PFSK-1 (cell line): ENCODE measurements at regions not wholly inside any gene's neighbourhood (a gene's known extent, or its start where the extent isn't known, plus 50 kb on each side); places are given as distances from the start of the nearest gene placed in this dataset.

Source experiments
- FOXP2 ChIP-seq: optimal IDR thresholded peaks from 2 replicates; pipeline ENCODE3; 2011; ENCODE audit warnings: borderline replicate concordance, control low read depth, inconsistent platforms; ENCODE audit not compliant: insufficient read depth; ENCODE audit errors: extremely low read length, extremely low read depth
- POLR2AphosphoS5 ChIP-seq: IDR thresholded peaks from 2 replicates; pipeline ENCODE4 v1.6.1; 2012; ENCODE audit warnings: low read depth, mild to moderate bottlenecking, control low read depth, low read length, moderate library complexity
- REST ChIP-seq, 2 experiments: IDR thresholded peaks; 2 replicates each; pipeline versions ENCODE4 v1.6.1 to v1.8.0; 2011 to 2012; ENCODE audit warnings: low read depth in 2 of 2, low read length in 2 of 2, control low read depth in 1 of 2, inconsistent platforms in 1 of 2, mild to moderate bottlenecking in 1 of 2, moderate library complexity in 1 of 2; ENCODE audit not compliant: insufficient read depth in 1 of 2
- SIN3A ChIP-seq: IDR thresholded peaks from 2 replicates; pipeline ENCODE4 v1.6.1; 2012; ENCODE audit warnings: mild to moderate bottlenecking, low read length, moderate library complexity, borderline replicate concordance; ENCODE audit not compliant: insufficient read depth
- TAF1 ChIP-seq: IDR thresholded peaks from 2 replicates; pipeline ENCODE4 v1.6.1; 2012; ENCODE audit warnings: low read length, control low read depth, borderline replicate concordance; ENCODE audit not compliant: insufficient read depth

- TF ChIP-seq POLR2AphosphoS5: no peak
- no peak for TF ChIP-seq REST (IDR thresholded peaks at IDR 0.05; ENCODE audit: insufficient read depth in 1 of 2, low read depth in 2 of 2, low read length in 2 of 2)
- no peak for TF ChIP-seq SIN3A
- no peak for TF ChIP-seq FOXP2
- TF ChIP-seq TAF1: no peak
Measured at GRCh38 chr14:97106609-97107008, 309.4 kb downstream of the VRK1 start.
